Peyer's patch (tissue), 4 donors: ENCODE measurements at regions not wholly inside any gene's neighbourhood (a gene's known extent, or its start where the extent isn't known, plus 50 kb on each side); places are given as distances from the start of the nearest gene placed in this dataset.

ENCODE experiments used
- CTCF ChIP-seq, 6 experiments: fragments of 450-650 bp in 4 of 6; fragments of 200-600 bp in 2 of 6; sonication (generic) in 1 of 6; IDR thresholded peaks; one replicate each; pipeline ENCODE4 v1.5.1; 2017 to 2019; ENCODE audit warnings: antibody characterized with exemption in 6 of 6, mild to moderate bottlenecking in 3 of 6, moderate library complexity in 1 of 6
- POLR2A ChIP-seq, 2 donors: fragments of 450-650 bp; IDR thresholded peaks; one replicate each; pipeline ENCODE4 v1.5.1; 2017; ENCODE audit warnings: antibody characterized with exemption in 2 of 2, mild to moderate bottlenecking in 2 of 2, moderate library complexity in 2 of 2

- no peak for TF ChIP-seq CTCF (IDR thresholded peaks at IDR 0.05)
- TF ChIP-seq POLR2A (IDR thresholded peaks at IDR 0.05), result no peak
Measured at GRCh38 chrX:39157796-39158195, 356.5 kb downstream of the MID1IP1 start.
